ENCODE measurements at regions not wholly inside any gene's neighbourhood (a gene's known extent, or its start where the extent isn't known, plus 50 kb on each side); places are given as distances from the start of the nearest gene placed in this dataset.
"Not testable (repeated sequence)": the region's sequence is repeated elsewhere in the genome, so short reads cannot be mapped to it uniquely, and the experiment has no call there.

DNA sequence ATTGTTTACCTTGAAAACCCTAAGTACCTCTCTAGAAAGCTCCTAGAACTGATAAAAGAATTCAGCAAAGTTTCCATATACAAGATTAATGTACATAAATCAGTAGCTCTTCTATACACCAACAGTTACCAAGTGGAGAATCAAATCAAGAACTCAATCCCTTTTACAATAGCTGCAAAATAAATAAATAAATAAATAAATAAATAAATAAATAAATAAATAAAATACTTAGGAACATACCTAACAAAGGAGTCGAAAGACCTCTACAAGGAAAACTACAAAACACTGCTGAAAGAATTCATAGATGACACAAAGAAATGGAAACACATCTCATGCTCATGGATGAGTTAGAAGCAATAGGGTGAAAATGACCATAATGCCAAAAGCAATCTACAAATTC is 452.6 kb upstream of the CBLB start:
- TF ChIP-seq, protein P1, sequence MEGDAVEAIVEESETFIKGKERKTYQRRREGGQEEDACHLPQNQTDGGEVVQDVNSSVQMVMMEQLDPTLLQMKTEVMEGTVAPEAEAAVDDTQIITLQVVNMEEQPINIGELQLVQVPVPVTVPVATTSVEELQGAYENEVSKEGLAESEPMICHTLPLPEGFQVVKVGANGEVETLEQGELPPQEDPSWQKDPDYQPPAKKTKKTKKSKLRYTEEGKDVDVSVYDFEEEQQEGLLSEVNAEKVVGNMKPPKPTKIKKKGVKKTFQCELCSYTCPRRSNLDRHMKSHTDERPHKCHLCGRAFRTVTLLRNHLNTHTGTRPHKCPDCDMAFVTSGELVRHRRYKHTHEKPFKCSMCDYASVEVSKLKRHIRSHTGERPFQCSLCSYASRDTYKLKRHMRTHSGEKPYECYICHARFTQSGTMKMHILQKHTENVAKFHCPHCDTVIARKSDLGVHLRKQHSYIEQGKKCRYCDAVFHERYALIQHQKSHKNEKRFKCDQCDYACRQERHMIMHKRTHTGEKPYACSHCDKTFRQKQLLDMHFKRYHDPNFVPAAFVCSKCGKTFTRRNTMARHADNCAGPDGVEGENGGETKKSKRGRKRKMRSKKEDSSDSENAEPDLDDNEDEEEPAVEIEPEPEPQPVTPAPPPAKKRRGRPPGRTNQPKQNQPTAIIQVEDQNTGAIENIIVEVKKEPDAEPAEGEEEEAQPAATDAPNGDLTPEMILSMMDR (IDR thresholded peaks at IDR 0.05; ENCODE audit: poor library complexity): not testable (repeated sequence)
- TF ChIP-seq EZH2 (IDR thresholded peaks at IDR 0.05; ENCODE audit: borderline replicate concordance): not testable (repeated sequence)
